GM19395 (cell line): ENCODE measurements at regions not wholly inside any gene's neighbourhood (a gene's known extent, or its start where the extent isn't known, plus 50 kb on each side); places are given as distances from the start of the nearest gene placed in this dataset.
"Not testable (repeated sequence)": the region's sequence is repeated elsewhere in the genome, so short reads cannot be mapped to it uniquely, and the experiment has no call there.

Experiments used
- ATAC-seq: cut with Tn5 transposase; IDR thresholded peaks from one replicate; pipeline ENCODE4 v1.9.1; 2021; ENCODE audit warnings: mild to moderate bottlenecking, moderate library complexity; ENCODE audit not compliant: unreplicated experiment

DNA sequence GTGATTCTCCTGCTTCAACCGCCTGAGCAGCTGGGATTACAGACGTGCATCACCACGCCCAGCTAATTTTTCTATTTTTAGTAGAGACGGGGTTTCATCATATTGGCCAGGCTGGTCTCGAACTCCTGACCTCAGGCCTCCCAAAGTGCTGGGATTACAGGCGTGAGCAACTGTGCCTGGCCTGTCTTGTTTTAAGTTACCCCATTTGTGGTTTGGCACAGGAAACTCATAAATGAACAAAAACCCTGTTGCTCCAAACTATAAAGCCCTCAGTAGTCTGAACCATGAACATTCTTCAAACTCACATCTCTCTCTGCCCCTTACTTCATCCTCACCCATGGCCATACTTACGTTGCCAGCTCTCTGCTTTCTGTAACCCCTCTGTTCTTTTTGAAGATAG lies 61.7 kb downstream of the RHOU start:
- ATAC-seq, result not testable (repeated sequence)

DNA sequence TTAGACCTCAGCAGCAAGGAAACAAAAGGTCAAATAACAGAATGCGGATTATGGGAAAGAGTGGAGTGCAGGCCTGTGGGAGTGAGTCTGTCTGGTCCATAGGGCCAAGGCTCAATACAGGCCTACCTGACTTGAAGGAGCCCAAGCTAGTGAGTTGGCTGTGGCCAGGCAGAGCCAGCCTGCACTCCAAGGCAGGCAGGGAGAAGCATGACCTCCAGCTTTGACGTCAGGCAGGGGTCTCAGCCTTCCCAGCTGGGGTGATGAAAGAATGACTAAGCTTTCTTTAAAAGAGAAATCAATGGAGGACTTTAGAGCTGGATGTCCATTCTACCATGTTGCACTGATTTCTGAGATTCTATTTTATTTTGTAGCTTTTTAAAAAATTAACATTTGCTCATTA lies 62.8 kb downstream of the RHOU start:
- ATAC-seq, result no peak

DNA sequence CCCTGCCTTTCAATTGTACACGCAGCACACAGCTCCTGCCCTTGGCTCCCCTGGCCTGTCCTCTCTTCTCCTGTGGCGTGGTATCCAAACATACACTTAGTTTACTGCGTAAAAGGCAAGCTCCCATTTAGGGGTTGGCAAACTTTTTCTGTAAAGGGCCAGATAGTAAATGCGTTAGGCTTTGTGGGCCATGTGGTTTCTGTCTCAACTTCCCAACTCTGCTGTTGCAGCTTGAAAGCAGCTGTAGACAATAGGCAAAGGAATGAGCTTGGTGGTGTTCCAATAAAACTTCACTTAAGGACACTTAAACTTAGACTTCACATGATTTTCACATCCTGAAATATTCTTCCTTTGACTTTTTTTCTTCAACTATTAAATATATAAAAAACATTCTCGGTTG lies 63.3 kb downstream of the RHOU start:
- no peak for ATAC-seq

DNA sequence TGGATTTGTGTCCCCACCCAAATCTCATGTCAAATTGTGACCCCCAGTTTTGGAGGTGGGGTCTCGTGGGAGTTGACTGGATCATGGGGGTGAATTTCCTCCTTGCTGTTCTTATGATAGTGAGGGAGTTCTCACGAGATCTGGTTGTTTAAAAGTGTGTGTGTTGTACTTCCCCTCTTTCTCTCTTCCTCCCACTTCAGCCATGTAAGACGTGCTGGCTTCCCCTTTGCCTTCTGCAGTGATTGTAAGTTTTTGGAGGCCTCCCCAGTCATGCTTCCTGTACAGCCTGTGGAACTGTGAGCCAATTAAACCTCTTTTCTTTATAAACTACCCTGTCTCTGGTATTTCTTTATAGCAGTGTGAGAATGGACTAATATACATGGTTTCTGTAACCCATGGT lies 64.6 kb downstream of the RHOU start:
- ATAC-seq, result no peak

DNA sequence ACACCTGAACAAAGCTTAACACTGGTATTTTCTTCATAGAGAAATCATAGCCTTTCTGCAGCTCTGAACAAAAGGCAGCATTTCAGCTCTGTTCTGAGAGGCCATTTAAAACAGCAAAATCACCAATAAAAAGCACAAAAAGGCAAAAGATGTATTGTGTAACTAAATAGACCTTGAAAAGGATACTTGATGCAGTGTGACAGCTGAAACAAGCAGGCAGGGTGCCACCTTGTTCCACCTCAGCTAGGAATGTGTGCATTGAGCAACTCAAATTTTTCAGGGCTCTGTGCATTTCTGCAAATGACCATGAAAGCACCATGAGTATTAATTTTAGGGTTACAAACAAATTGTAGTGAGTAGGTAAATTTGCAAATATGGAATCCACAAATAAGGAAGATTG lies 65.8 kb downstream of the RHOU start:
- no peak for ATAC-seq

DNA sequence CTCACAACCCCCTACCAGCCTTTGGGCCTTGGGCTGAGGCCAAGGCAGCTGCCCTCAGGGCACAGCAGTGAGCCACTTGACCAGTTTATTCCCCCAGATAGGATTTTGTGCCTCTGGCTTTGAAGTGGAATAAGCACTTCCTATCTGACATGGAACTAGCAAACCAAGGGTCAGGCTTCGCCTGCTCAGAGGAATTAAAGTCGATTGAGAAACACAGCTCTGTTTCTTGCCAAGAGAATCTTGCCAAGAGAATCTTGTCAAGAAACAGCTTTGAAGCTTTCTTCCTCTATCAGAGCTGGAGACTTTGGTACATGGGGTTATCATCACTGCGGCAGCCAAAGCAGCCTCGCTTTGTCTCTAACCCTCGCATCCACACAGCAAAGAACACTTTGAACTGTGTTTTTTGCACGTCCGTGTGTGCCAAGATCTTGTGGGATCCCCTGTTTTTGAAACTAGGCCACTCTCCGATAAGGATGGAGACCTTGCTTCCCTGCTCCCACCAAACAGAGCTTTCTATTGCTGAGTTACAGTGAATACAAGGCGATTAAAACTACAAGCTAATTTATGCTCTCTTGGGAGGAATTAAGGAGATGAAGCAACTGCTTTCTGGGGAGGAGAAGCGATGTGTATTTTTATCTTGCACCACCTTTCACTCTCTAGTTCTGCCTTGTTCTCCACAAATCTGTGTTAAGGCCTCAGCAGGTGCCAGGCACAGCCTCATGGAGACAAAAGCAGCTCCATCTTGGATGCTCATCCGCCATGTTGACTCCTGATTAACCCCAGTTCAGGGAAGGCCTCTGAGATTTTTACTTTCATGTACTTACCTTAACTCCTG lies 67.3 kb downstream of the RHOU start:
- no peak for ATAC-seq

DNA sequence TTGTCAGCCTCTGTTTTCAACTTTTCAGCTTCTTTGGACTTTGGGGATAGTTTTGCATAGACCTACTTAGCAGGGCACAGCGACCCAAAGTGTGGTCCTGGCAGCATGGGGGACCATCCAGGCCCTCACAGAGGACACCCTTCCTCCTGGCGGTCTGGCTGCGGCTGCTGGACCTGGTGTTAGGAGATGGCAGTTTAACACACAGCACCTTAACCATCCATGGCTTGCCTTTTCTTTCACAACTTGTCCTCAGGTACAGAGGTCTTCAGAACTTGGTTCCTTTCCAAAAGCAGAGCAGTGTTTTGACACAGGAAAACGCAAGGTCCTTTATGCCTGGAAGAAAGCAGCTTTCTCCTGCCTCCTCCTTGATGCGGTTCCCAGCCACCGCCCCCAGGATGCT lies 68.1 kb downstream of the RHOU start:
- no peak for ATAC-seq

DNA sequence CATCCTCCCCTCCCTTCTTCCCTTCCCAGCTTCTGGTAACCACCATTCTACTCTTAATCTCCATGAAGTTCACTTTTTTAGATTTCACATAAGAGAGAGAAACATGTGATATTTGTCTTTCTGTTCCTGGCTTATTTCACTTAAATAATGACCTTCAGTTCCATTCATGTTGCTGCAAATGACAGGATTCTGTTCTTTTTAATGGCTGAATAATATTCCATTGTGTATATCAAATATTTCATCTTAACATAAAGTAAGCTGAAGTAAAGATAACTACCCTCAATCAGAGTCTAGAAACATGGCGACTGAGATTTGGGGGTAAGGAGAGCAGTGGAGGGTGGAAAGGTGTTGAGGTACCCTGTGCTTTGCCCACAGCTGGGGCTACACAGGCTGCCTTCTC lies 68.9 kb downstream of the RHOU start:
- no peak for ATAC-seq

DNA sequence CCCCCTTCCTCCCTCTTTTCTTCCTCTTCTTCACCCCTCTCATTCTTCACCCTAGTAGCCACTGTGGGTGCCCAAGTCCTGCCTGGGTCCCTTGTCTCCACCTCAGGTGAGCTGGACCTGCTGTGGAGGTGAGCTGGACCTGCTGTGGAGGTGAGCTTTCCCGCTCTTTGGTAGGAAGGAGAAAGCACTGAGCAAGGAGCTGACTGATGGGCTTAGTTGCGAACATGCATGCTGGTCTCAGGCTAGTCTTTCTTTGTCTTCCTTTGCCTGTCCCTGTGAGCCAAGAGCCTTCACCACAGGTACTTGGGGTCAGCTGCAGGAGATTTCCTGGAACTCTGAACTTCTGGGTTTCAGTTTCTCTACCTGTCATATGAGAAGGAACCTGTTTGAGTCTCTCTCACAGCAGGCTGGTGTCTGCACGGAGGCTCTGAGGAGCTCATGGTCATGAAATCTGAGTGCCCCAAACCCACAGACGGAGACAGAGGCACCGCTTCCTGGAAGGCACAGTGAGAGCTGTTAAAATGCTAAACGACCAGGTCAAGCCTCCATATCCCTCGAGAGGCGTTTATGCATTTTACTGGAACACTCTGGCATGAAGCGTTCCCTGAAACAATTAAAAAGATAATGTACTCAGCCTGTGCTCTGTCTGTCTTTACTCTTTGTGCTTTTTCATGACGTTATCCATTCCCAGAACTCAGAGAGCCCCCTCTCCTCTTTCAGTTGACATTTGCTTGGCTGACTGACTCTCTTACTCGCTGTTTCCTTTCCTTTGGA lies 69.5 kb downstream of the RHOU start:
- ATAC-seq, result no peak

DNA sequence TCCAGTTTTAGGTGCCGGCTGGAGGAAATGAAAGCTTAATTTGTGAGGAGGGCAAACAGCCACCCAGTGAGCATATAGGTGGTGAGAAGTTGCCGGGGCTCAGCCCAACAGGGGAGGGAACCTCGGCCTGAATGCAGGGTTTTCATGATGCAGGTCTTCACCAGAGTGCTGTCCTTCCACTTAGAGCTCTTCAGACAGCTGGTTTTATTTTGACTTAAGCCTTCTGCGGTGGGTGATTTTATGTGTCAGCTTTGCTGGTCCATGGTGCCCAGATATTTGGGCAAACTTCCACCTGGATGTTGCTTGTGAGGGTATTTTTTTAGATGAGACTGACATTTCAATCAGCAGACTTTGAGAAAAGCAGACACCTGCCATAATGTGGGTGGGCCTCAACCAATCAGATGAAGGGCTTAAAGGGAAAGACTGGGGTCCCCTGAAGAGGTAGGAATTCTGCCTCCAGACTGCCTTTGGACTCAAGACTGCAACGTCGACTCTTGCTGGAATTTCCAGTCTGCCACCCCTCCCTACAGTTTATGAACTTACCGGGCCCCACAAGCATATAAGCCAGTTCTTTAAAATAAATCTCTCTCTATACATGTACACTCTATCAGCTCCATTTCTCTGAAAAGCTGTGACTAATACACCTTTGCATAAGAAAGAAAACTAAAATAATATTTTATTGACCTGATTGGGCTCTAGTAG lies 72.8 kb downstream of the RHOU start:
- no peak for ATAC-seq

DNA sequence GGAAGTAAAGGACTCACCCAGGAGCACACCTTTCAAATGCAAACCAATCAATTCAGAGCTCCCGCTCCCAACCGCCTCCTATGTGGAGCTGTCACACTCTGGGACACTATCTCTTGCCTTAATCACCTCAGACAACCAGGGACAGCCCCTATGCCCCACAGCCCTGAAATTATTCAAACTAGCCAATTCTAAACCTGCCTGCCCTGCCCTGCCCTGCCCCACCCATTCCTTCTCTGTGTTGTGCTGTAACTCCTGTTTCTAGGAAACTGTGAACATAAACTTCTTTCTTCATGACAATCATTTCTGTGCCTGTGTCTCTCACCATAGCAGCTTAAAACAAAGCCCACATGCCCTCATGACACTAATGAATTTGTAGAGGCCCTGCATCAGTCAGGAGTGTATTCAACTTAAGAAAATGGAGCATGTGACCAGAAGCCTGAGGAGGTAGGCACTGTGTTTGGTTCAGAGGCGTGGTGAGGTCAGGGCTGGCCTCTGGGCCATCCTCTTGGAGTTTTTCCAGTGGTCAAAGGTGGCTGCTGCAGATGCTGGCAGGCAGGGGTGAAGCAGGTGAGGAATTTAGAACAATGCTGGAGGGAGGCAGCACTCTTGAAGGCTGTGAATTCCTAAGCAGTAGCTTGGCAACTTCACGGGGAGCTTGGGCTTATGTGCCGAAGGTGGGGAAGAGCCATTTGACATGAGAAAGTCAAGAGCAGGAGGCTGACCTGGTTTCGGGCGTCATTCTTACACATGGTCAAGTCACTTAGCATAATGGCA lies 74.5 kb downstream of the RHOU start:
- ATAC-seq, result no peak

DNA sequence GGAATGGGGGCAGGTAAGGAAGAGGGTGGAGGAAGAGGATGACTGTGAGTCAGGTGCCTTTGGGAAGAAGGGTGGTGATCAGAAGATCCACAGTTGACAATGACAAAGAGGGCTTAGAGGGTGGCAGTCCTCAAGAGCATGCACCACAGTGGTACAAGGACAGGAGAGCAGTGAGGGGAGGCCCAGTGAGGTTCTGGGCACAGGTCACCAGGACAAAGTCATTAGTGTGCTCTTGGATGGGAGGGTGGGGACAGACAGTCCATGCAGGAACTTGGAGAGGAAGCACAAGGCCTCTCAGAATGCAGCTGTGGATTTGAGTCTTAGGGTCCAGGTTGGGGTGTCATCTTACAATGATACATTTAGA lies 75.1 kb downstream of the RHOU start:
- no peak for ATAC-seq

DNA sequence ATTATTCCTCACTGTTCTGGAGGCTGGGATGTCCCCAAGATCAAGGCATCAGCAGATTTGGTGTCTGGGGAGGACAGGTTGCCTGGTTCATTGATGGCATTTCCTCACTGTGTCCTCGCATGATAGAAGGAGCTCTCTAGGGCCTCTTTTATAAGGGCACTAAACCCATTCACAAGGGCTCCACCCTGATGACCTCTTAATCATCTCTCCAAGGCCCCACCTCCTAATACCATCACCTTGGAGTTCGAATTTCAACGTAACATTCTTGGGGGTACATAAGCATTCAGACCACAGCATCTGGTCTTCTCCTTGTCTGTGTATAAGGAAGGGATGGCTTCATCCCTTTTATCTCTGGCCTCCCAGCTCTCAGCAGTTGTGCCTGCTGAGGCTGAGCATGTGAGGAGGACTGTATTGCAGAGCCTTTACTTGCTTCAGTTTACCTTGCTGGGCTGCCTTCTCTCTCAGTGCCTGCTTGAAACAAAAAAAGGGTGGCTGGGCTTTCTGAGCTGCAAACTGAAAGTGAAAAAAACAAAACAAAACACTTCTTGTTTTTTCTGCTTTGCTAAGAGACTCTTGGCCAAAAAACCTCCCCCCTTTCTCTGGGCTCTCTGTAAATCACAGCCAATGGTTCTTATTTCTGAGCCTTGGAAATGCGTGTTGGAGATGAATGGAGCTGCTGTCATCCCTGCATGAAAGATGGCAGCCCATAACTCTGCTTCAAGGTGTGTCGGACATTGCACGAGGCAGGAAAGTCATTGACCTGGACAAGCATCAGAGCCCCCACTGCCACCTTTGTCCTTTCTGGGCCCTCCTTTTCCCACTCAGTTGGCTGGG lies 75.8 kb downstream of the RHOU start:
- no peak for ATAC-seq

DNA sequence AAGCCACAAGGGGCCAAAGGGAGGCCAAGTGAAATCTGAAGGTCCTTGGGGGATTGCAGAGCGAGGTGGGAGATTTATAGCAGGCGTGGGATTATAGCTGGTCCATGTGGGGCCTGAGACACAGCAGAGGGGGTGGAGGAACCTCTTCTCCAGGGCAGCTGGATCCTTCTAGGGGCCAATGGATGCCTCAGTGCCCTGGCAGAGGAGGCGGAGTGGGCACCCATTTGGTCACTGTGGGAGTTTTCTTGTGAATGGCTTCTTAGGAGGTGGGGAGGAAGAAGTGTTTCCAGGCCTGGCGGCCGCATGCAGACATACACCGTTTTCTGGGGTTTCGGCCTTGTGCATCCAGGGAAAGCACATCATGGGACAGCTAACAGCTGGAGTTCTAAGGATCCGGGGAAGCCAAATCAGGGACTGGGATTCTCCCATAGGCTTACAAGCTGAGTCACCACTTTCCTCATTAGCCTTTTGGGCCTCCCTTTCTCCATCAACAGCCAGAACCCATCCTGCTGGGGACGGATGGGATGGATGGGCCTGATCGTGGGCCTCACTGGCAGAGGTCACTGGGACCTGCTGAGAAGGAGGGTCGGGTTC lies 76.5 kb downstream of the RHOU start:
- no peak for ATAC-seq

DNA sequence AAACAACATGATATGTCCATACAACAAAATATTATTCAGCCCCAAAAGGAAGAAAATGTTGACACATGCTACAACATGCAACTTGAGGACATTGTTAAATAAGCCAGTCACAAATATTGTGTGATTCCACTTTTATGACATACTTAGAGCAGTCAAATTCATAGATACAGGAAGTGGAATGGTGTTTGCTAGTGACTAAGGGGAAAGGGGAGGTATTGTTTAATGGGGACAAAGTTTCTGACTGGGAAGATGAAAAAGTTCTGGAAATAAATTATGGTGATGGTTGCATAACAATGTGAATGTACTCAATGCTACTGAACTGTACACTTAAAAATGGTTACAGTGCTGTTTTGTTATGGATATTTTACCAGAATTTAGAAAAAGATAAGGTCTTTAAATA lies 77.7 kb downstream of the RHOU start:
- no peak for ATAC-seq

DNA sequence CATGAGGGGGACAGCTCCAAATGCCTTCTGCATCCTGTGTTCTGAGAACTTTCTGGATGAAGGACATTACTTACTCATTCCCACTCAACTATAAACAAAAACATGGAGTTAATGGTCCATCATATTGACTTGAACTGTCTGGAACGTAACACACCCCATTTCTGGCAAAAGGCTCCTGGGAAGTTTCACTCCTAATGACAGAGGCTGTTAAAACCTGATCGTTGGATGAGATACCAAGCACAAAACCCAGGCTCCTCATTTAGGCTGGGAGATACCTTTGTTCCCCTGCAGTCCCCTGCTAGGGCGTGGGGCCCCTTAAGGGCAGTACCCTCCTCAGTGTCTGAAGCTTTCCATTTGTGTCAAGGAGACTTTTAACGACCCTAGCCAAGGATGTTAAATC lies 78.9 kb downstream of the RHOU start:
- ATAC-seq, result no peak

DNA sequence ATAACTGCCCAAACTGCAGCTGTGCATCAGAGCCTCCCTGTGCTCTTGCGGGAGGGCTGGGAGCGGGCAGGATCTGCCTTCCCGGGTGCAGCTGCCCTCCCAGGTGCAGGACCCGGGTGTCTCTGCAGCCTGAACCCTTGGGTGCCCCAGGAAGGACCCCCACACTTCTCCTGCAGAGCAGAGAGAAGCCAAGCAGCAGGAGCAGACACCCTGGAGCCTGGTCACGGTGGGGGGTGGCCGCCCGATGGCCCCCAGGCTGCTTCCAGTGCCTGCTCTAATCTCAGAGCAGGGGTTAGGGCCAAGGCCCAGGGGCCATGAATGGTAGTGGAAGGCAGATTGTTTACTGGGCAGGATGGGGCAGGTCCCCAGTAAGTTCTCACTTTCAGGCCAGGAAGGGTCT lies 83.0 kb downstream of the RHOU start:
- no peak for ATAC-seq

DNA sequence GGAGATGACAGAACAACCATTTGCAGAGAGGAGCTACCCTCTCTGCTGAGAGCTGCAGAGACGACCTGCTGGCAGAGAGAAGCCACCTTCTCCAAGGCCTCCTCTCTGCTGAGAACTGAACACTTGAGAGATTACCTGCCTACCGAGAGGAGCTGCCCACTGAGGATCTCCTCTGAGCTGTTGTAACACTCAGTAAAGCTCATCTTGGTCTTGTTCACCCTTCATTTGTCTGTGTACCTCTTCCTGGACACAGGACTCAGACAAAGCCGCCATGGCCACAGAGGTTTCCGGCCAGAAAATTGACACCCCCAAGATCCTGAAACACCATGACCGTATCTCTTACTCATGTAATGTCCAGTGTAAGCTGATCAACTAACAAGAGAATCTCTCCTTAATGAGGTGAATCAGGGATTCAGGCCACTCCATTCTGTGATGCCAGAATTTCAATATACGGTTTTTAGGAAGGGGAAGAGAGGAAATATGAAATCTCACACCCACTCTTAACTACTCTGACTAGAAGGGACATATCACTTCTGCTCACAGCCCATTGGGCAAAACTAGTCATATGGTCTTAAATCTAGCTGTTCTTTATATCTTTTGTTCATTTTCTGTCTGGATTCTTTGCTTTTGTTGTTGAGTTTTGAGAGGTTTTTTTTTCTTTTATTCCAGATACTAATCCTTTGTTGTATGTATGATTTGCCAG lies 83.8 kb downstream of the RHOU start:
- ATAC-seq, result no peak

DNA sequence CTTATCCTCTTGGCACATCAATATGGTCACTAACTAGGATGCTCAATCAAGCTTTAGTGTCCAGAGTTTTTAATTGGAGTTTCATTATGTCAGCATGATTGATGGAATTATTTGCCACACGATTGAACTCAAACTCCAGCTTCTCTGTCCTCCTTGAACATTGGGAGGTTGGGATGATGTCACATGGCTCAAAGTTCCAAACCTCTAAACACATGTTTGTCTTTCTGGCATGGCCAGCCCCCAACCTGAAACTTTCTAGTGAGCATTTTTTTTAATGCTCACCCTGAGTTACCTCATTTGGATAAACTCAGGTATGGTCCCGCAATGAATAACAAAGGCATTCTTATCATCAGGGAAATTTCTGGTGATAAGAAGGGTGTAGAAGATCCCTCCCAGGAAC lies 86.0 kb downstream of the RHOU start:
- no peak for ATAC-seq
